M059J (cell line): ENCODE measurements at regions not wholly inside any gene's neighbourhood (a gene's known extent, or its start where the extent isn't known, plus 50 kb on each side); places are given as distances from the start of the nearest gene placed in this dataset.

ENCODE experiments used
- DNase-seq: peaks from one replicate; pipeline ENCODE4 v3.0.0-alpha.2; 2012; ENCODE audit warnings: low read depth

DNA sequence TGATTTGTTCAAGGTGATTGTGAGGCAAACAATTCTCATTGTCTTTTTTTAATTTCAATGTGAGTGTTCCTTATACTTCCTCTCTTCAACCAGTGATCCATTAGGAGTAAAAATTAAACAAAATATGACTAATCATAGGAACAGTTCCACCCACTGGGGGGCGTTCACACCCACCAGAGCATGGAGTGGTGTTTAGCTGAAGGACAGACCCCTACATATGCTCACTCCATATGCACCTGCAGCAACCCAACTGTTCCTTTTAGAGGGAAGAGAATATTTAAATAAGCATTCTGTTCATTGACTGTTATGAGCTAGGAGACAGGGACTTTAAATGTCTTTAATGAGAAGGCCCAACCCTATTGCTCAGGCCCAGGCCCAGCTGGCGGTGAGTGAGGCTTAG lies 78.7 kb upstream of the DRD2 start:
- DNase-seq = peak; percentile 11

- peak; percentile 99 for DNase-seq
Measured at GRCh38 chr11:113553235-113553634, 78.0 kb upstream of the DRD2 start.

DNA sequence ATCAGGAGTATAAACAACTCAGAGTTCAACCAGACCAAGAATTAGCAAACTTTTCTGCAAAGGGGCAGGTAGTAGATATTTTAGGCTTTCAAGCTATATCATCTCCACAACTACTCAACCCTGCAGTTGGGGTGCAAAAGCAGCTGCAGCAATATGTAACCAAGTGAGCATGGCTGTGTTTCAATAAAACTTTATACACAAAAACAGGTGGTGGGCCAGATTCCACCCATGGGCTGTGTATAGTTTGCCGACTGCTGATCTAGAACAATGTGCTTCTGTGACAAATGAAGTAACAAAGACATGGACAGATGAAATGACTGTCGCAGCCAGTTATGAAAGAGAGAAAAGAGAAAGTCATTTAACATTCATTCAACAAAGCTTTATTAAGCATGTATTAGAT lies 77.1 kb upstream of the DRD2 start:
- DNase-seq = no peak

GRCh38 chr11:113551645-113552044 lies 76.4 kb upstream of the DRD2 start:
- no peak for DNase-seq

DNA sequence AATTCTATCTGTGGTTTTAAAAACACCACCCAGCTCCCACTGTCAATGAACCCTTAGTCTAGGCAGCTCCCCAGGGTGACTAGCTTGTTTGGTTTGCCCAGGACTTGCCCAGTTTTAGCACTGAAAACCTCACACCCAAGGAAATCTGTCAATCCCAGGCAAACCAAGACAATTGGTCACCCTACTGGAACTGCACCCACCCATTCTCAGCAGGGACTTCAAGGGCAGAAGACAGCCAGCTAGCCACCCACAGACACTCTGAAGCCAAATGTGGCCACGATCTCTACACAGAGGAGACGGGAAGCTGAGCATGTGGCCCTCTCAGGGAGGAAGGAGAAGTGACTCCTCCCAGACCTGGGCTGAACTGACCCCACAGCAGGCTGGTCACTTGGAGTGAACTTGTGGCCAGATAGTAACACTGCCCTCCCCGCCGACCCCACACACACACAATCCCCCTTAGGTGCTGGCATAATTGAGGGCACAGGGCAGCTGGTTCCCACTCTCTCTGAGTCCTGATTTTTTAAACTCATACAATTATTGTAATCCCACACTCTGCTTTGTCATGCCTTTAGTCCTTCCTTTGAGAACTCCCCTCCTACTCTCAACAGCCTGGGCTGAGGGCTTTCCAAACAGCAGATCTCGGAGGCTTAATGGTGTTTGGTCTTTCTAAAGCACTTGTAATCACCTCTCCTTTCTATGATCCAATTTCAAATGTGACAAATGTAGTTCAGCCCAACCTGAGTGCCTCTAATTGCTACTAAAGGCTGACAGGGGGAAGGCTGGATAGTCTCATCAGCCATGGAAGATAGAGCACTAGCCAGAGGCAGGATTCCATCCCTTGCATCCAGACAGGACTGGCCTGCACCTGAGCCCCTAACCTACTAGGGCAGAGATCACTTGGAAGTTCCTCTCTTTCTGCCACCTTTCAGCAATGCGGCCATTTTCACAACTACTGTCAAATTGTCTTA lies 74.7 kb upstream of the DRD2 start:
- DNase-seq = no peak

DNA sequence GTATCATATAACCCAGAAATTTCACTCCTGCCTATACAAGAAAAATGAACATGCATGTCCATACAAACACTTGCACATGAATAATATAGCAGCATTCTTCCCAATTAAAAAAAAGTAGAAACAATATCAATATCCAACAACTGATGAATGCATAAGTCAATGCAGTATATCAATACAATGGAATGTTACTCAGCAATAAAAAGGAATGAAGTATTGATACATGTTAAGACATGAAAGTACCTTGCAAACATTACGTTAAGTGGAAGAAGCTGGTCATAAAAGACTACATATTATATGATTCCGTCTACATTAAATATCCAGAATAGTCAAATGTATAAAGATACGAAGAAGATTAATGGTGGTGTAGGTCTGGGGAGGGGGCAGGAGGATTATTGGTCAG lies 73.9 kb upstream of the DRD2 start:
- no peak for DNase-seq

DNA sequence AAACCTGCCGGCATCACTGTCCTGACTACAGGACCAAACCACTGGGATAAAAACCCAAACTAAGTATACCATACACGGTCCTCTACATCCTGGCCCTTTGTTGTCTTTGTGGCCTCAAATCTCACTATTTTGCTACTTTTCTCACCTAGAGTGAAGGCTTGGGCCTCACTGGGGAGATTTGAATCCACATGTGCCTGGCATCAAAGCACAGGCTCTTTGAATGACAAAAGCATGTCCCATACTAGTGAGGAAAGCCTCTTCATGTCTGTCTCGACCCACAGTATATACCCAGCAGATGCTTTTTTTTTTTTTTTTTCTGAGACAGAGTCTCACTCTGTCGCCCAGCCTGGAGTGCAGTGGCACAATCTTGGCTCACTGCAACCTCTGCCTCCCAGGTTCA lies 72.5 kb upstream of the DRD2 start:
- DNase-seq = no peak

- DNase-seq = peak; percentile 99
Measured at GRCh38 chr11:113546757-113547507, 71.7 kb upstream of the DRD2 start.

DNA sequence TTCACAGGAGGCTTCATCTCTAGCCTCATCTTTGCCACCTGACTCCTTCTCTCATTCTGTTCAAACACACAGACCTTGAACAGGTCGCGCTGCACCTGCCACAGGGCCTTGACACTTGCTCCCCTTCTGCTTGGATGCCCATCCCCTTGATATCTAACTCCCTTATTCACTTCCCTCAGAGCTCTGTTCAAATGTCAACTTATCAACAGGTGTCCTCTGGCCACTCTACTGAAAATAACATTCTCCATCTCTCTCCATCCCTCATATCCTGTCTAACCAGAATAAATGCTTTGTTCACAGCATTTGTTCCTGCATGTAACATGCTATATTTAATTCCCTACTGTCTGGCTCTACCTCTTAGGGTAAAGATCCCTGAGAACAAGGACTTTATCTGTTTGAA lies 67.2 kb upstream of the DRD2 start:
- DNase-seq = no peak

- DNase-seq = no peak
Measured at GRCh38 chr11:113540416-113541330, 65.5 kb upstream of the DRD2 start.

- DNase-seq = no peak
Measured at GRCh38 chr11:113538451-113539412, 63.5 kb upstream of the DRD2 start.

- no peak for DNase-seq
Measured at GRCh38 chr11:113534625-113535024, 59.4 kb upstream of the DRD2 start.

DNA sequence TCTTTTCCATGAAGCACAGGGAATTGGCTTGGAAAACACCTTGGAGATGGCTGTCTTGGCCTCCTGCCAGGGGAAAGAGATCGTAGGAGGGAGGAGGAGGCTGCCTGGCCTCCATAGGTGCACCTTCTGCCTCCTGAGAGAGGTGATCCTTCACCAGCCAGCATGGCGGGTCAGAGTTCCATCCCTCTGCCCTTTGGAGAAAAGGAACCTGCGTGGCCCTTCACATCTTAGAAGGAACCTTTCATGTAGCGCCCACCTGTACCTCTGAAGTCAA lies 58.2 kb upstream of the DRD2 start:
- no peak for DNase-seq

DNA sequence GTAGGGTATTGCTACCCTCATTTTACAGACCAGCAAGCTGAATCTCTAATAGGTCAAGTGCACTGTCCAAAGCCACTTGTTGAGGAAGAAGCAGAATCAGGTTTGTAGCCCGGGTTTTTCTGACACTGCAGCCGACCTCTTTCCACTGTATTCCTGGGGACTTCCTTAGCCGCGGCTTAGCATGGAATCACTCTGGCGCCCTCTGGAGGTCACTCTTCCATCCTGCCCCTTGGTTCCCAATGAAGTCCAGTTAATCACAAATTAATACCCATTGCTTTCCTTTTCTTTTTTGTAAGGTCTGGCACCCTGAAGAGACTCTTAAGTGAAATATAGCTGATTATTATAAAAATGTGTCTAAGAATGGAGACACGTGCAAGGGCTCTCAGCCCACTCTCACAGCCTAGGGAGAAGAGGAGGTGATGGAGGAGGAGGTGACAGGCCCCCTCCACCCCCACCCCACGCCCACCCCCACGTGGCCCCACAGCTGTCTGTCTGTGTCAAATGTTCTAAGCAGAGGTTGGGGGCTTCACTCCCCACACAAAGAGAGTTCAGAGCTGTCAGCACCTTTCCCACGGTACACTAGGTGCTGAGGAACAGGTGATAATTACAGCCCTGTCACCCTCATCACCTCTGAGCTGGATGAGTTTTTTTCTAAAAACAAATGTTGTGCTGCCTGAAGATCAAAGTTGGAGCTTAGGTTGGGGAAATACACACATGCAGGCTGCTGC lies 57.7 kb upstream of the DRD2 start:
- DNase-seq = peak; percentile 75

DNA sequence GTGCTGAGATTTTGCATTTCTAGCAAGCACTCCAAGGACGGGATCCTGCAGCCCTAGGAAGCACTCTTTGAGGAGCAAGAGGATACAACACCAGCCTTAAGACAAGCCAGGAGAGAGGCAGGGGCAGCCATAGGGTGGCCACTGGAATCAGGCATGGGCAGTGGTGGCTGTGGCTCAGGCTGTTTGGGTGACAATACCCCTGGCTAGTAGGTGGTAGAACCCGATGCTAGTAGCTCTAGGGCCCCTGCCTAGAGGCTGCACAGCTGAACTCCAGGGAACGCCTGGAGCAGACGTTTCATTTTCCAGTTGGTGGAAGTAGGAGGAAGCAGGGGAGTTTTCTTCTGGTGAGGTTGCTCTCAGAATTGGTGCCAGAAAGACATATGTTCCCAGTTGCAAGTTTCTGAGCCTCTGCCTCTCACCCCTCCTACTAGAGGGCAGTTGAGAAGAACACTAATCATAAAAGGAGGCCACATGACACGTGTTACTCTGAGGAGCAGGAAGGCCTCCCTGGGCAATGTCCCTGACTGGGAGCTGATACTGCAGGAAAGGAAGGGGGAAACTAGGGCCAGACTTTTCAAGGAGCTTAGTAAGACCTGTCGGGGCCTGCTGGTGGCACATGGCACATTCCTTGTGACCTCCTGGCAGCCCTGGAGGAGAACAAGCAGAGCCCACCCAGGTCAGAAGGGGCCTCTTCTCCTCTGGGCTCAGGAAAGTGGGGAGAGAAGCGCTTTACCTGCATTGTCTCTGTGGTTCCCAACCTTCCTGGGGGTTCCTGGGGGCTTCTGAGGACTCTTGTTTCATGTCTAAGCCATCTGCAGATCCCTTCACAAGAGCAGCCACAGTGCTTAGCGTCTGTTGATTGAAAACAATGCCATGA lies 56.6 kb upstream of the DRD2 start:
- DNase-seq = no peak

DNA sequence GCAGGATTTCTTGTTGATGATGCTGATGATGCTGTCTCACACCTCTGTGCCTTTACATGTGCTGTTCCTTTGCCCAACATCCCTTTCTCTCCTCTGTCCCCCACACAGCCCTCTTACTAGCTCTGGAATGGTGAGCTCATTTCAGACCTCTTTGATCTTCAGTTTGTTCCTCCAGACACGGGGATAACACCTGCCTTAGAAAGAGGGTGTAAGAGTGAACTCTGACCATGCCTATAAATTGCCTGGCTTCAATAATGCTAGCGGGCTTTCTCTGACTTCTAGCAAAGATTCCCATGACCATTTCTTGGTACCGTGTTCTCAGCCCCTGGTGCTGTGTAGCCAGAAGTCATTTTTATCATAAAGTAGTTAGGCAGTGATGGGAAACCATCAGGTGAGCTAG lies 55.9 kb upstream of the DRD2 start:
- DNase-seq = no peak

- no peak for DNase-seq
Measured at GRCh38 chr11:113529606-113530005, 54.4 kb upstream of the DRD2 start.

- DNase-seq = peak; percentile 88
Measured at GRCh38 chr11:113528982-113529381, 53.8 kb upstream of the DRD2 start.

- no peak for DNase-seq
Measured at GRCh38 chr11:113526521-113526920, 51.3 kb upstream of the DRD2 start.
